K562 (cell line): ENCODE measurements at regions not wholly inside any gene's neighbourhood (a gene's known extent, or its start where the extent isn't known, plus 50 kb on each side); places are given as distances from the start of the nearest gene placed in this dataset.

Experiments used
- ATAC-seq: fragments of 200-7000 bp; cut with Tn5 transposase; 3 replicates; pipeline ENCODE4 v1.9.1; 2020; ENCODE audit warnings: moderate library complexity
- BruUV-seq: library from RNA; stranded (reverse); fragments of 400-500 nt; replicated peaks from 2 replicates; lab custom pipeline; 2021; lab: Mats Ljungman, UMichigan
- CTCF ChIA-PET: fragments of 300-600 bp; formaldehyde crosslinking; extraction: SDS; loops from one replicate; lab custom pipeline; 2021; ENCODE audit warnings: low intra/inter-chr PET ratio; lab: Yijun Ruan, JAX
- POLR2A ChIA-PET: fragments of 300-600, 350-650 bp; sonication (Branson Sonifier 250); formaldehyde crosslinking; extraction: SDS; loops from one replicate; lab custom pipeline; 2021; ENCODE audit warnings: antibody characterized with exemption, inconsistent platforms; lab: Yijun Ruan, JAX
- DNase-seq, 4 experiments: peaks; one replicate each; pipeline versions ENCODE4 v3.0.0 to v3.0.0-alpha.2; 2011 to 2018; ENCODE audit warnings: low spot score in 3 of 4, mixed read lengths in 3 of 4; ENCODE audit errors: extremely low read depth in 1 of 4
- FAIRE-seq: peaks from 2 replicates; lab custom pipeline; 2011; peaks lifted over from hg19 to GRCh38; lab: Jason Lieb, UNC
- H2AFZ ChIP-seq: 2 replicates; pipeline ENCODE4 v1.6.0; 2011; ENCODE audit warnings: low read depth, low read length, control low read depth, inconsistent platforms
- H3K27ac ChIP-seq: fragments of 200-600 bp; 3 replicates; pipeline ENCODE4 v1.8.0; 2011; ENCODE audit warnings: low read depth, mild to moderate bottlenecking, control low read depth, inconsistent platforms, low read length, moderate library complexity, mixed read lengths; ENCODE audit errors: extremely low read depth
- H3K27me3 ChIP-seq, 2 experiments: fragments of 300-600 bp in 1 of 2; 2 replicates in 1 of 2; 3 replicates in 1 of 2; pipeline versions ENCODE4 v1.6.0 to v1.8.0; 2011; ENCODE audit warnings: inconsistent platforms in 2 of 2, low read length in 2 of 2, mild to moderate bottlenecking in 1 of 2, mixed read lengths in 1 of 2, moderate library complexity in 1 of 2; ENCODE audit not compliant: control insufficient read depth in 2 of 2, insufficient read depth in 2 of 2
- H3K36me3 ChIP-seq: fragments of 300-600 bp; 3 replicates; pipeline ENCODE4 v1.8.0; 2011; ENCODE audit warnings: mild to moderate bottlenecking, low read length, inconsistent platforms; ENCODE audit not compliant: control insufficient read depth, insufficient read depth
- H3K4me1 ChIP-seq, 2 experiments: fragments of 200-600 bp in 1 of 2; replicated peaks in 1 of 2; 2 replicates in 1 of 2; 3 replicates in 1 of 2; pipeline versions ENCODE4 v1.5.1 to v1.8.0; 2011; ENCODE audit warnings: inconsistent platforms in 2 of 2, low read length in 2 of 2, mild to moderate bottlenecking in 1 of 2, mixed read lengths in 1 of 2, moderate library complexity in 1 of 2; ENCODE audit not compliant: control insufficient read depth in 2 of 2, insufficient read depth in 2 of 2
- H3K4me2 ChIP-seq: 2 replicates; pipeline ENCODE4 v1.6.1; 2011; ENCODE audit warnings: low read length, control low read depth, inconsistent platforms, mixed read lengths; ENCODE audit not compliant: insufficient read depth
- H3K4me3 ChIP-seq: fragments of 200-600 bp; sonication (generic), shearing (Covaris generic); 2 replicates; pipeline ENCODE4 v1.5.1; 2016; ENCODE audit warnings: control low read depth, inconsistent platforms
- H3K79me2 ChIP-seq: fragments of 200-600 bp; 3 replicates; pipeline ENCODE4 v1.8.0; 2011; ENCODE audit warnings: low read length, inconsistent platforms; ENCODE audit not compliant: control insufficient read depth, insufficient read depth
- H3K9ac ChIP-seq, 2 experiments: 2 replicates each; pipeline versions ENCODE4 v1.6.0 to v1.6.1; 2011; ENCODE audit warnings: low read depth in 2 of 2, low read length in 2 of 2, control low read depth in 1 of 2, inconsistent platforms in 1 of 2, mild to moderate bottlenecking in 1 of 2, mixed read lengths in 1 of 2; ENCODE audit not compliant: insufficient read depth in 1 of 2
- H3K9me1 ChIP-seq: one replicate; pipeline ENCODE4 v1.6.0; 2011; ENCODE audit warnings: inconsistent platforms, mild to moderate bottlenecking, low read length, moderate library complexity; ENCODE audit not compliant: control insufficient read depth, insufficient read depth
- H3K9me3 ChIP-seq: replicated peaks from 2 replicates; pipeline ENCODE4 v1.5.1; 2011; ENCODE audit warnings: low read depth, low read length, inconsistent platforms; ENCODE audit not compliant: control insufficient read depth, insufficient read depth
- H4K20me1 ChIP-seq: replicated peaks from 2 replicates; pipeline ENCODE4 v1.6.1; 2011; ENCODE audit warnings: low read length, inconsistent platforms, mixed read lengths; ENCODE audit not compliant: control insufficient read depth, insufficient read depth
- ARHGAP35 ChIP-seq: fragments of 450-650 bp; IDR thresholded peaks from 2 replicates; pipeline ENCODE4 v1.6.1; 2018; ENCODE audit not compliant: partially characterized antibody
- DEAF1 ChIP-seq: fragments of 450-650 bp; formaldehyde crosslinking; IDR thresholded peaks from 2 replicates; pipeline ENCODE4 v1.4.0; 2020; ENCODE audit warnings: mild to moderate bottlenecking, moderate library complexity
- ELK3 ChIP-seq: fragments of 450-650 bp; formaldehyde crosslinking; IDR thresholded peaks from 2 replicates; pipeline ENCODE4 v1.4.0; 2020; ENCODE audit warnings: mild to moderate bottlenecking
- NONO ChIP-seq, 2 experiments: fragments of 200-400 bp in 1 of 2; fragments of 450-650 bp in 1 of 2; formaldehyde crosslinking in 1 of 2; IDR thresholded peaks; 2 replicates each; pipeline ENCODE4 v1.6.1; 2017; ENCODE audit warnings: low read depth in 2 of 2, mild to moderate bottlenecking in 2 of 2, moderate library complexity in 2 of 2, low read length in 1 of 2
- PHB2 ChIP-seq: fragments of 450-650 bp; IDR thresholded peaks from 2 replicates; pipeline ENCODE4 v1.6.1; 2017; ENCODE audit warnings: low read depth
- SMARCA5 ChIP-seq: fragments of 450-650 bp; IDR thresholded peaks from 2 replicates; pipeline ENCODE4 v1.6.1; 2016
- ZNF134 ChIP-seq: fragments of 250-450 bp; sonication (Bioruptor Pico); conservative IDR thresholded peaks from 2 replicates; pipeline ENCODE4 v1.4.0; 2020
- ZNF174 ChIP-seq: fragments of 250-450 bp; sonication (Bioruptor Pico); IDR thresholded peaks from 2 replicates; pipeline ENCODE4 v1.4.0; 2020; ENCODE audit warnings: mild to moderate bottlenecking
- WGBS: fragments of 100-300 bp; shearing (Covaris generic); methylation state at CpG from one replicate; pipeline ENCODE4 v1.1.6; 2016; ENCODE audit warnings: low coverage, mixed read lengths; ENCODE audit not compliant: insufficient coverage; ENCODE audit errors: missing lambda C conversion rate; 5-methylcytosine and 5-hydroxymethylcytosine counted together
- in situ Hi-C: fragments of 300-500 bp; cut with MboI; formaldehyde crosslinking; loops from 4 replicates; pipeline ENCODE4 v1.15.0; 2018; ENCODE audit warnings: inconsistent platforms, mixed read lengths
- intact Hi-C: fragments of 100-400 bp; cut with micrococcal nuclease; formaldehyde crosslinking; loops from 2 replicates; pipeline ENCODE4 v1.14.2; 2022
- TF ChIP-seq, protein P1 (sequence below): sonication (generic); formaldehyde crosslinking; IDR thresholded peaks from 2 replicates; pipeline ENCODE4 v1.8.1; 2023; ENCODE audit warnings: mild to moderate bottlenecking, missing genetic modification reagents
- TF ChIP-seq, protein P2 (sequence below): fragments of 450-650 bp; IDR thresholded peaks from 2 replicates; pipeline ENCODE4 v1.6.1; 2016; ENCODE audit warnings: low read depth

DNA sequence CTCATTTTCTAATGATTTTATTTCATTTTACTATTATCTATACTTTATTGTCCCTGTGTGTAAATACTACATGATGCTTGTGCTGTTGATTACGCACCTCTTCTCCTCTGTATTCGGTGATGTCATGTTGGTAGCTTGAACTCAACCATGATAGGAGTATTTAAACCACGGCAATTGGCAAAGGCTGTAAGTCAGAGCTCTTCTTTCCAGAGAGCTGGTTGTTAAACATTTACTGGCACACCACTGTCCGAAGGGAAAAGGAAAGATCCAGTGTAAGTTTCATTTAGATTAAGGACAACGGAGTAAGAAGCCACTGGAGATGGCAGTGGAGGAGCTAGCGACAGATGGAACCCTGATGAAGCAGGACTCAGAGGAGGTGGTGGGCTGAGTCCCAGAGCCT, 93.4 kb upstream of the KCNE2 start:
- Histone ChIP-seq H3K27ac (no peak overlapping the region), H3K9me1 (no peaks in the 10 kb centered on the region), H2AFZ (no peak overlapping the region), H3K36me3 (no peaks in the 10 kb centered on the region), H3K79me2 (no peaks in the 10 kb centered on the region), H3K4me3 (no peak overlapping the region), H3K9ac (no peak overlapping the region), H3K27me3 (peaks cover 22 to 27% of the 10 kb centered on the region in 2 experiments), H4K20me1 (no peaks in the 10 kb centered on the region), H3K4me1 (no peaks in the 10 kb centered on the region), H3K9me3 (no peaks in the 10 kb centered on the region), H3K4me2 (no peak overlapping the region)
- 2% methylated on average over 6 of the region's 6 CpGs for WGBS
- in situ Hi-C loops (no loop called here), intact Hi-C loops (no loop called here)
- POLR2A ChIA-PET: interaction anchor here (0.8 kb wide), 1 partner anchor 20 kb away, joined by 3 read pairs; no protein-coding TSS in a partner anchor
- BruUV-seq: no TSS peak
- FAIRE-seq (no peak), DNase-seq (no peak), ATAC-seq (no peak)
- CTCF ChIA-PET: no interaction called here
- no peak for TF ChIP-seq ELK3 (CRISPR knock-in tag)
- TF ChIP-seq DEAF1 (CRISPR knock-in tag): no peak
- no peak for TF ChIP-seq PHB2
- TF ChIP-seq ARHGAP35: no peak
- TF ChIP-seq, protein P1, sequence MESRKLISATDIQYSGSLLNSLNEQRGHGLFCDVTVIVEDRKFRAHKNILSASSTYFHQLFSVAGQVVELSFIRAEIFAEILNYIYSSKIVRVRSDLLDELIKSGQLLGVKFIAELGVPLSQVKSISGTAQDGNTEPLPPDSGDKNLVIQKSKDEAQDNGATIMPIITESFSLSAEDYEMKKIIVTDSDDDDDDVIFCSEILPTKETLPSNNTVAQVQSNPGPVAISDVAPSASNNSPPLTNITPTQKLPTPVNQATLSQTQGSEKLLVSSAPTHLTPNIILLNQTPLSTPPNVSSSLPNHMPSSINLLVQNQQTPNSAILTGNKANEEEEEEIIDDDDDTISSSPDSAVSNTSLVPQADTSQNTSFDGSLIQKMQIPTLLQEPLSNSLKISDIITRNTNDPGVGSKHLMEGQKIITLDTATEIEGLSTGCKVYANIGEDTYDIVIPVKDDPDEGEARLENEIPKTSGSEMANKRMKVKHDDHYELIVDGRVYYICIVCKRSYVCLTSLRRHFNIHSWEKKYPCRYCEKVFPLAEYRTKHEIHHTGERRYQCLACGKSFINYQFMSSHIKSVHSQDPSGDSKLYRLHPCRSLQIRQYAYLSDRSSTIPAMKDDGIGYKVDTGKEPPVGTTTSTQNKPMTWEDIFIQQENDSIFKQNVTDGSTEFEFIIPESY (CRISPR knock-in tag): no peak
- no peak for TF ChIP-seq ZNF134 (CRISPR knock-in tag)
- TF ChIP-seq ZNF174 (CRISPR knock-in tag): no peak
- no peak for TF ChIP-seq SMARCA5
- TF ChIP-seq, protein P2, sequence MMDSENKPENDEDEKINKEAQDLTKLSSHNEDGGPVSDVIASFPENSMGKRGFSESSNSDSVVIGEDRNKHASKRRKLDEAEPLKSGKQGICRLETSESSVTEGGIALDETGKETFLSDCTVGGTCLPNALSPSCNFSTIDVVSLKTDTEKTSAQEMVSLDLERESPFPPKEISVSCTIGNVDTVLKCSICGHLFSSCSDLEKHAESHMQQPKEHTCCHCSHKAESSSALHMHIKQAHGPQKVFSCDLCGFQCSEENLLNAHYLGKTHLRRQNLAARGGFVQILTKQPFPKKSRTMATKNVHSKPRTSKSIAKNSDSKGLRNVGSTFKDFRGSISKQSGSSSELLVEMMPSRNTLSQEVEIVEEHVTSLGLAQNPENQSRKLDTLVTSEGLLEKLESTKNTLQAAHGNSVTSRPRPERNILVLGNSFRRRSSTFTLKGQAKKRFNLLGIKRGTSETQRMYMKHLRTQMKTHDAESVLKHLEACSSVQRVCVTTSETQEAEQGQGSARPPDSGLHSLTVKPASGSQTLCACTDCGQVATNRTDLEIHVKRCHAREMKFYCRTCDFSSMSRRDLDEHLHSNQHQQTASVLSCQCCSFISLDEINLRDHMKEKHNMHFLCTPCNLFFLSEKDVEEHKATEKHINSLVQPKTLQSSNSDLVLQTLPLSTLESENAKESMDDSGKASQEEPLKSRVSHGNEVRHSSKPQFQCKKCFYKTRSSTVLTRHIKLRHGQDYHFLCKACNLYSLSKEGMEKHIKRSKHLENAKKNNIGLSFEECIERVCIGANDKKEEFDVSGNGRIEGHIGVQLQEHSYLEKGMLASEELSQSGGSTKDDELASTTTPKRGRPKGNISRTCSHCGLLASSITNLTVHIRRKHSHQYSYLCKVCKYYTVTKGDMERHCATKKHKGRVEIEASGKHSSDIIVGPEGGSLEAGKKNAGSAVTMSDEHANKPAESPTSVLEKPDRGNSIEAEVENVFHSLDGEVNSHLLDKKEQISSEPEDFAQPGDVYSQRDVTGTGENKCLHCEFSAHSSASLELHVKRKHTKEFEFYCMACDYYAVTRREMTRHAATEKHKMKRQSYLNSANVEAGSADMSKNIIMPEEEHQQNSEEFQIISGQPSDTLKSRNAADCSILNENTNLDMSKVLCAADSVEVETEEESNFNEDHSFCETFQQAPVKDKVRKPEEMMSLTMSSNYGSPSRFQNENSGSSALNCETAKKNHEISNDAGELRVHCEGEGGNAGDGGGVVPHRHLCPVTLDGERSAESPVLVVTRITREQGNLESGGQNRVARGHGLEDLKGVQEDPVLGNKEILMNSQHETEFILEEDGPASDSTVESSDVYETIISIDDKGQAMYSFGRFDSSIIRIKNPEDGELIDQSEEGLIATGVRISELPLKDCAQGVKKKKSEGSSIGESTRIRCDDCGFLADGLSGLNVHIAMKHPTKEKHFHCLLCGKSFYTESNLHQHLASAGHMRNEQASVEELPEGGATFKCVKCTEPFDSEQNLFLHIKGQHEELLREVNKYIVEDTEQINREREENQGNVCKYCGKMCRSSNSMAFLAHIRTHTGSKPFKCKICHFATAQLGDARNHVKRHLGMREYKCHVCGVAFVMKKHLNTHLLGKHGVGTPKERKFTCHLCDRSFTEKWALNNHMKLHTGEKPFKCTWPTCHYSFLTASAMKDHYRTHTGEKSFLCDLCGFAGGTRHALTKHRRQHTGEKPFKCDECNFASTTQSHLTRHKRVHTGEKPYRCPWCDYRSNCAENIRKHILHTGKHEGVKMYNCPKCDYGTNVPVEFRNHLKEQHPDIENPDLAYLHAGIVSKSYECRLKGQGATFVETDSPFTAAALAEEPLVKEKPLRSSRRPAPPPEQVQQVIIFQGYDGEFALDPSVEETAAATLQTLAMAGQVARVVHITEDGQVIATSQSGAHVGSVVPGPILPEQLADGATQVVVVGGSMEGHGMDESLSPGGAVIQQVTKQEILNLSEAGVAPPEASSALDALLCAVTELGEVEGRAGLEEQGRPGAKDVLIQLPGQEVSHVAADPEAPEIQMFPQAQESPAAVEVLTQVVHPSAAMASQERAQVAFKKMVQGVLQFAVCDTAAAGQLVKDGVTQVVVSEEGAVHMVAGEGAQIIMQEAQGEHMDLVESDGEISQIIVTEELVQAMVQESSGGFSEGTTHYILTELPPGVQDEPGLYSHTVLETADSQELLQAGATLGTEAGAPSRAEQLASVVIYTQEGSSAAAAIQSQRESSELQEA: no peak
- TF ChIP-seq NONO (IDR thresholded peaks at IDR 0.05; ENCODE audit: low read depth in 2 of 2, low read length in 1 of 2): no peak
